Neural cell (in vitro differentiated cells): ENCODE measurements at regions not wholly inside any gene's neighbourhood (a gene's known extent, or its start where the extent isn't known, plus 50 kb on each side); places are given as distances from the start of the nearest gene placed in this dataset.
"Not testable (repeated sequence)": the region's sequence is repeated elsewhere in the genome, so short reads cannot be mapped to it uniquely, and the experiment has no call there.

ENCODE experiments used
- H2AFZ ChIP-seq: fragments of 200-600, 300-800 bp; sonication (generic), shearing (Covaris generic); 2 replicates; pipeline ENCODE4 v1.6.0; 2014; ENCODE audit warnings: low read depth, mild to moderate bottlenecking, antibody characterized with exemption, low read length, moderate library complexity
- H3F3A ChIP-seq: fragments of 200-600 bp; shearing (Covaris generic); 2 replicates; pipeline ENCODE4 v1.6.1; 2016; ENCODE audit warnings: mild to moderate bottlenecking, moderate library complexity, mixed read lengths, antibody characterized with exemption, low read length; ENCODE audit not compliant: insufficient read depth, poor library complexity, severe bottlenecking
- H3K27ac ChIP-seq: fragments of 200-600, 300-800 bp; sonication (generic), shearing (Covaris generic); 2 replicates; pipeline ENCODE4 v1.5.1; 2014; ENCODE audit warnings: mild to moderate bottlenecking, low read length, moderate library complexity
- H3K27me3 ChIP-seq: fragments of 300-800, 200-600 bp; sonication (generic), shearing (Covaris generic); 2 replicates; pipeline ENCODE4 v1.6.0; 2014; ENCODE audit warnings: mild to moderate bottlenecking, low read depth, low read length, moderate library complexity; ENCODE audit not compliant: insufficient read depth
- H3K36me3 ChIP-seq: fragments of 300-800, 200-600 bp; sonication (generic), shearing (Covaris generic); 2 replicates; pipeline ENCODE4 v1.5.1; 2014; ENCODE audit warnings: mild to moderate bottlenecking, antibody characterized with exemption, low read length, moderate library complexity; ENCODE audit not compliant: insufficient read depth
- H3K4me2 ChIP-seq: fragments of 300-800, 200-600 bp; sonication (generic), shearing (Covaris generic); 2 replicates; pipeline ENCODE4 v1.6.0; 2014; ENCODE audit warnings: mild to moderate bottlenecking, low read length
- H3K4me3 ChIP-seq: fragments of 300-800, 200-600 bp; sonication (generic), shearing (Covaris generic); 2 replicates; pipeline ENCODE4 v1.5.1; 2014; ENCODE audit warnings: mild to moderate bottlenecking, low read length, moderate library complexity
- H3K79me2 ChIP-seq: fragments of 200-600 bp; shearing (Covaris generic); replicated peaks from 2 replicates; pipeline ENCODE4 v1.6.0; 2014; ENCODE audit warnings: mild to moderate bottlenecking, low read length, moderate library complexity; ENCODE audit not compliant: insufficient read depth
- H3K9ac ChIP-seq: fragments of 300-800, 200-600 bp; sonication (generic), shearing (Covaris generic); 2 replicates; pipeline ENCODE4 v1.6.1; 2016; ENCODE audit warnings: mild to moderate bottlenecking, low read length, mixed read lengths
- H3K9me2 ChIP-seq: fragments of 200-600 bp; shearing (Covaris generic); 2 replicates; pipeline ENCODE4 v1.6.1; 2016; ENCODE audit warnings: mild to moderate bottlenecking, low read length, mixed read lengths; ENCODE audit not compliant: insufficient read depth
- H3K9me3 ChIP-seq: fragments of 200-600, 300-800 bp; sonication (generic), shearing (Covaris generic); 2 replicates; pipeline ENCODE4 v1.6.1; 2016; ENCODE audit warnings: mild to moderate bottlenecking, mixed run types, low read length, moderate library complexity, mixed read lengths
- H4K20me1 ChIP-seq: fragments of 200-600 bp; shearing (Covaris generic); 2 replicates; pipeline ENCODE4 v1.6.1; 2016; ENCODE audit warnings: mild to moderate bottlenecking, mixed run types; ENCODE audit not compliant: insufficient read depth
- CTCF ChIP-seq: fragments of 450-650 bp; IDR thresholded peaks from 2 replicates; pipeline ENCODE4 v1.5.1; 2014; ENCODE audit warnings: antibody characterized with exemption, mild to moderate bottlenecking, moderate library complexity; ENCODE audit not compliant: poor library complexity, severe bottlenecking
- EP300 ChIP-seq: fragments of 450-650 bp; conservative IDR thresholded peaks from 2 replicates; pipeline ENCODE4 v1.6.1; 2014; ENCODE audit warnings: antibody characterized with exemption, mild to moderate bottlenecking, moderate library complexity; ENCODE audit not compliant: poor library complexity, severe bottlenecking
- EZH2 ChIP-seq: fragments of 200-600, 300-800 bp; shearing (Covaris generic), sonication (generic); IDR thresholded peaks from 2 replicates; pipeline ENCODE4 v1.6.1; 2014; ENCODE audit warnings: antibody characterized with exemption, low read length, borderline replicate concordance, mild to moderate bottlenecking; ENCODE audit not compliant: insufficient read depth, poor library complexity, severe bottlenecking
- MXI1 ChIP-seq: fragments of 450-650 bp; conservative IDR thresholded peaks from 2 replicates; pipeline ENCODE4 v1.6.1; 2014; ENCODE audit warnings: antibody characterized with exemption, mild to moderate bottlenecking; ENCODE audit not compliant: poor library complexity, severe bottlenecking
- POLR2AphosphoS5 ChIP-seq: IDR thresholded peaks from 2 replicates; pipeline ENCODE4 v1.6.1; 2012
- RAD21 ChIP-seq: fragments of 450-650 bp; conservative IDR thresholded peaks from 2 replicates; pipeline ENCODE4 v1.6.1; 2014; ENCODE audit warnings: antibody characterized with exemption, mild to moderate bottlenecking, moderate library complexity
- REST ChIP-seq: IDR thresholded peaks from 2 replicates; pipeline ENCODE4 v1.6.1; 2012; ENCODE audit warnings: borderline replicate concordance
- SMC3 ChIP-seq: fragments of 450-650 bp; conservative IDR thresholded peaks from 2 replicates; pipeline ENCODE4 v1.6.1; 2014; ENCODE audit warnings: antibody characterized with exemption, mild to moderate bottlenecking, moderate library complexity; ENCODE audit not compliant: poor library complexity
- TAF1 ChIP-seq: IDR thresholded peaks from 2 replicates; pipeline ENCODE4 v1.6.1; 2012; ENCODE audit warnings: low read depth

- H3K9me3 ChIP-seq: no peaks in the 10 kb centered on the region
- no peaks in the 10 kb centered on the region for H3F3A ChIP-seq
- H3K27me3 ChIP-seq: no peaks in the 10 kb centered on the region
- H3K9me2 ChIP-seq: no peaks in the 10 kb centered on the region
- no peak overlapping the region for H3K4me3 ChIP-seq
- no peaks in the 10 kb centered on the region for H3K36me3 ChIP-seq
- no peak overlapping the region for H3K4me2 ChIP-seq
- H3K9ac ChIP-seq: no peak overlapping the region
- H3K27ac ChIP-seq: no peak overlapping the region
- no peaks in the 10 kb centered on the region for H3K79me2 ChIP-seq
- H2AFZ ChIP-seq: no peak overlapping the region
- H4K20me1 ChIP-seq: no peaks in the 10 kb centered on the region
- TF ChIP-seq POLR2AphosphoS5 (no peak), TAF1 (no peak), REST (no peak), SMC3 (no peak), EZH2 (no peak), MXI1 (no peak), EP300 (no peak), RAD21 (no peak), CTCF (no peak)
Observed at GRCh38 chr4:26062215-26062614, 148.2 kb downstream of the SMIM20 start.

GRCh38 chr4:26064009-26064408 is 150.0 kb downstream of the SMIM20 start:
- not testable (repeated sequence) for H3K9me3 ChIP-seq, H3F3A ChIP-seq, H3K27me3 ChIP-seq, H2AFZ ChIP-seq, H4K20me1 ChIP-seq, H3K4me2 ChIP-seq, H3K27ac ChIP-seq, H3K79me2 ChIP-seq, H3K9ac ChIP-seq, H3K9me2 ChIP-seq, H3K36me3 ChIP-seq, H3K4me3 ChIP-seq

- no peak for TF ChIP-seq POLR2AphosphoS5
- TF ChIP-seq EZH2: no peak
- no peak for TF ChIP-seq MXI1
- no peak for TF ChIP-seq CTCF
- TF ChIP-seq REST: no peak
- no peak for TF ChIP-seq SMC3
- no peak for TF ChIP-seq EP300
- no peak for TF ChIP-seq TAF1
- TF ChIP-seq RAD21: no peak
- Histone ChIP-seq H3K27me3 (no peaks in the 10 kb centered on the region), H3K9me2 (no peaks in the 10 kb centered on the region), H3K9me3 (no peaks in the 10 kb centered on the region), H4K20me1 (no peaks in the 10 kb centered on the region), H3K79me2 (no peaks in the 10 kb centered on the region), H3K27ac (no peak overlapping the region), H3K36me3 (no peaks in the 10 kb centered on the region), H3K9ac (no peak overlapping the region), H2AFZ (no peak overlapping the region), H3K4me3 (no peak overlapping the region), H3F3A (no peaks in the 10 kb centered on the region), H3K4me2 (no peak overlapping the region)
Observed at GRCh38 chr4:26065833-26066232, 151.8 kb downstream of the SMIM20 start.
